Panc1 (cell line): ENCODE measurements at regions not wholly inside any gene's neighbourhood (a gene's known extent, or its start where the extent isn't known, plus 50 kb on each side); places are given as distances from the start of the nearest gene placed in this dataset.
"Not testable (repeated sequence)": the region's sequence is repeated elsewhere in the genome, so short reads cannot be mapped to it uniquely, and the experiment has no call there.

Source experiments
- CTCF ChIP-seq: fragments of 450-650 bp; IDR thresholded peaks from 2 replicates; pipeline ENCODE4 v1.5.1; 2017; ENCODE audit warnings: mild to moderate bottlenecking
- POLR2AphosphoS5 ChIP-seq: IDR thresholded peaks from 2 replicates; pipeline ENCODE4 v1.6.1; 2012; ENCODE audit warnings: mild to moderate bottlenecking, low read depth, low read length, moderate library complexity
- SIN3A ChIP-seq: IDR thresholded peaks from 2 replicates; pipeline ENCODE4 v1.6.1; 2012; ENCODE audit warnings: low read depth, mild to moderate bottlenecking, low read length, moderate library complexity, borderline replicate concordance; ENCODE audit not compliant: insufficient read depth

- not testable (repeated sequence) for TF ChIP-seq SIN3A, POLR2AphosphoS5, CTCF
Measured at GRCh38 chr9:110032532-110032931, 175.4 kb downstream of the C9orf152 start.
